ENCODE measurements at regions not wholly inside any gene's neighbourhood (a gene's known extent, or its start where the extent isn't known, plus 50 kb on each side); places are given as distances from the start of the nearest gene placed in this dataset.
"Not testable (repeated sequence)": the region's sequence is repeated elsewhere in the genome, so short reads cannot be mapped to it uniquely, and the experiment has no call there.

- no peak for DNase-seq
Measured at GRCh38 chr14:70269582-70269981, 80.8 kb upstream of the SLC8A3 start.

GRCh38 chr14:70268760-70269159, 80.0 kb upstream of the SLC8A3 start:
- DNase-seq, result no peak

- no peak for DNase-seq
Measured at GRCh38 chr14:70266157-70266556, 77.4 kb upstream of the SLC8A3 start.

GRCh38 chr14:70265422-70265821, 76.7 kb upstream of the SLC8A3 start:
- no peak for DNase-seq

- no peak for DNase-seq
Measured at GRCh38 chr14:70259420-70259819, 70.7 kb upstream of the SLC8A3 start.

GRCh38 chr14:70257526-70257925, 68.8 kb upstream of the SLC8A3 start:
- no peak for DNase-seq

- DNase-seq, result no peak
Measured at GRCh38 chr14:70256601-70257000, 67.8 kb upstream of the SLC8A3 start.

GRCh38 chr14:70255071-70256057, 66.6 kb upstream of the SLC8A3 start:
- DNase-seq, result not testable (repeated sequence)

GRCh38 chr14:70254476-70254961, 65.8 kb upstream of the SLC8A3 start:
- DNase-seq, result peak; percentile 8

- not testable (repeated sequence) for DNase-seq
Measured at GRCh38 chr14:70253547-70253946, 64.8 kb upstream of the SLC8A3 start.

- no peak for DNase-seq
Measured at GRCh38 chr14:70245026-70245425, 56.3 kb upstream of the SLC8A3 start.

- no peak for DNase-seq
Measured at GRCh38 chr14:70239802-70240201, 51.1 kb upstream of the SLC8A3 start.

- not testable (repeated sequence) for DNase-seq
Measured at GRCh38 chr14:70238635-70239034, 49.9 kb upstream of the SLC8A3 start.
